T-helper 1 cell treated with Interleukin-12 subunit alpha and Interleukin-12 subunit beta and Interleukin-4 antibody, amounts not matched to agents 30 ng/mL and 1 ng/mL, for 36 hours (primary cell): ENCODE measurements at regions not wholly inside any gene's neighbourhood (a gene's known extent, or its start where the extent isn't known, plus 50 kb on each side); places are given as distances from the start of the nearest gene placed in this dataset.

Experiments
- intact Hi-C: fragments of 100-400 bp; cut with micrococcal nuclease; formaldehyde crosslinking; loops from one replicate; pipeline ENCODE4 v1.15.1; 2024

DNA sequence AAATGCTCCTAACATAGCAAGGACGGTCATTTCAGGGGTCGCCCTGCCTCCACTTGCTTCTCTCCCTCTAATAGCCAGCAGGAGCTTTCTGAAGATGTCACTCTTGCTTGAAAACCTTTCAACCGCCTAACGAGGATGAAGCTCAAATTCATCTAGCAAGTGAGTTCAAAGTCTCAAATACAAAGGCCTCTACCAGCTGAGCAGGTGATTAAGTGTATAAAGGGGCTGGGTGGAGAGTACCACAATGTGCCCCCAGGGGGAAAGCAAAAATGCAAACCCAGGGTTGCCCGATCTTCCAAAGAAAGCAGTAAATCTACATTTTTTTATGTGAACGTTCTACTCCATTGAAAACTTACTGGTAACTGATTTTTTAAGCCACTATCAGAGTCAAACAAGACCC, 50.4 kb upstream of the GRIP2 start:
- intact Hi-C loops = no loop called here

GRCh38 chr3:14592390-14592789, 52.2 kb upstream of the GRIP2 start:
- intact Hi-C loops = no loop called here

DNA sequence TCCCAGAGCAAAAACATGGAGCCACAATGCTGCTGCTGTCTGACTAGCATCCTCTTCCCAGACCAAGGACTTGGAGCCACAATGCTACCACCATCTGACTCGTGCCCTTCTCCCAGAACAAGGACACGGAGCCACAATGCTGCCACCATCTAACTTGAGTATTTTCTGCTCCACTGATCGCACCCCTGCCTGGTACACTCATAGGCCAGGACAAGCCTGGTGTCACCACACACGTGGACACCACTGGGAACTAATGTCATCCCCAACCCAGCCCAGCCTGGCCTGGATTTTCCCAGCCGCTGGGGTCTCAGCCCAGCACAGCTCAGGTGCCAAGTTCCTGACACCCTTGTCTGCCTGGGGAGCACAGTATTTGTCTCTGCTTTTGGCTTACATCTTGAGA, 52.7 kb upstream of the GRIP2 start:
- intact Hi-C loops = no loop called here

DNA sequence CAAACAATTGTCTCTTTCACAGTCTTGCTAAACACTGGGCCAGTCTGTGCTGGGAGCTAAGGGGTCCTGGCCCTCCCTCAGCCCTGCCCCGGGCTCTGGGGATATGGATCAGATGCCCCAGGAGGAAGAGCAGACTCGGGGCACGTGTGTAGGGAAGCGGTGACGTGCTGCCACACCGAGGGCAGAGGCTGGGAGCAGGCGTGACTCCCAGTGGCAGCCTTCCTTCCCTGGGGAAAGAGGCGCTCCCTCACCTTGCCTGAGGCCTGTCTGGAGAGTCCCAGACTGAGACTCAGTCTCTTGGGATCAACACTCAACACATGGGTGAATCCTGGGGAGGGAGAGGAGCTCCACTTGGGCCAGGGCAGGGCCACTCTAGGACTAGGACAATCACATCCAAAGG, 54.1 kb upstream of the GRIP2 start:
- intact Hi-C loops = no loop called here

GRCh38 chr3:14595561-14595960, 55.4 kb upstream of the GRIP2 start:
- intact Hi-C loops = no loop called here

DNA sequence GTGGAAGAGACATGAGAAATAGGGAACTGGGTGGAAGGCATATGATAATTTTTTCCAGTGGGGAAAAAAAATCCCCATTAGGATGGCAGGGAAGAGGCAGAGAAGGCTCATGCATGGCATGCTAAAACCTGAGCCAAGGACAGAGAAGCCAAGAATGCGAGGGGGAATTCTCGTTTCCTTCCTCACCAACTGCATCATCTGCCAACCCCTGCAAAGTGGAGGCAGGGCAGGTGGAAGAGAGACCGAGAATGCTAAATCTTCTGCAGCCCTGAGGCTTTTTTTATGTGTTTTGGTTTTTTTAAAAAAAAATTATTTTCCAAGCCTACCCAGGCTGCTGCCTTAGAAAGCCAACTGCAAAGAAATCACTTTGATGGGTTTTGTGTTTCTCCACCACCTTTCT, 54.3 kb upstream of the CCDC174 start:
- intact Hi-C loops = no loop called here

- intact Hi-C loops = loop anchor here (1.0 kb wide), 1 partner anchor 53 kb away; the partner anchor contains the start of gene CCDC174
Measured at GRCh38 chr3:14598143-14598569, 53.4 kb upstream of the CCDC174 start.

DNA sequence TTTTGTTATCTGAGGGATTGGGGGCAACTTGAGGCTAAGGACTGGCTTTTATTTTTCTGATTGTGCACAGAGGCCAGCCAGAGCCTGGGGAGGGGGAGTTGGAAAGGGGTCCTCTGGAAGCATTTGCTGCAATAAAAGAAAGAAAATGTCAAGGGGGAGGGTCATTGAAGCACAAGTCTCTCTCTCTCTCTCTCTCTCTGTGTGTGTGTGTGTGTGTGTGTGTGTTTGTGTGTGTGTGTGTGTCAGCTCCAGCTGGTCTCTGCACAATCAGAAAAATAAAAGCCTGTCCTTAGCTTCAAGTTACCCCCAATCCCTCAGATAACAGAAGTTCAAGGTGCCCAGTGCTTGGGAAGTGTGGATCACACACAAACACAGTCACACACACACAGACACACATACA, 52.1 kb upstream of the CCDC174 start:
- intact Hi-C loops = no loop called here

DNA sequence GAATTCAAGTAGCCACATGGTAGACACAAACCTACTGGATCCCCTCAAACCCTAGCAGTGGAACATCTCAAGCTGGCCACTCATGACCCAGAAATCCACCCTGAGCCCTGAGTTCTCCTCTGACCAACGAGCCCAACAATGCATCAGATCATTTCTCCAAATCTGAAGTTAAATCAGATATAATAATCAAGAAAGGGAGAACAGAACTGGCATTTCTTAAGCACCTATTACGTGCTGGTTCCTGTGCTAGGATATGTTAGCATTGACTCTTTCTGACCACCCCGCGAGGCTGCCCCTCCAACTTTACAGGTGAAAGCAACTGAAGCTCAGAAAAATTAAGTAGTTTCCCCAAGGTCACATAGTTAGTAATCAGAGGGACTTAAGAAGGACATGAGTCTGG, 51.5 kb upstream of the CCDC174 start:
- intact Hi-C loops = no loop called here

DNA sequence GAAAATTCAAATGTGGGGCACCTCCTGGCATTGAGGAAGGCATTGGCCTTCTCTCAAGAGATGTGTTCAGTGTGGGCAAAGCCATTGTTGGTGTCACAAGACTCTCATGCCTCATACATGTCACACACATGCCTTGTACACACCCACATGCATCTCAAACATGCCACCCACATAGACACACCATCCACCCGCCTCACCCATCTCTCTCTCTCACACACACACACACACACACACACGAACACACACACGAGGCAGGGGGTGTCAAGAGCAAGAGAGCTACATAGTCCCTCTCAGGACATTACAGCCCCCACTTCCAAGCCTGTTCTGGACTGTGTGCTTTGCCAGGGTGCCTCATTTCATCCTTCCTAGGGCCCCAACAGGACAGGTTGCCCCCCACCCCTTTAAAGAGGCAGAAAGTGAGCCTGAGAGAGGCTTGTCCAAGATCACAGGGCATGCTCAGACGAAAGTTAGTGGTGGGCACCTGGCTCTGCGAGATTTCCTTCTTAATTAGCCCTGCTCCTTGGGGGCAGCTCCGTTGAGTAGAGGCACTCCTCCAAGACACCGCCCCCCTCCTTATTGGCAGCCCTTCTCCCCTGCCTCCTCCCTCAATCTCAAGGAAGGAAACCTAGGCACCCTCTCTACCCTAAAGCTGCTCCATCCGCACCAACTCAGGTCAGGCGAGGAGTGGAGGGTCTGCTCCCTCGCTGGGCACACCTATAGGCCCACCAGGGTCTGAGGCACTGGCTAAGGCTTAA, 50.5 kb upstream of the CCDC174 start:
- intact Hi-C loops = no loop called here

DNA sequence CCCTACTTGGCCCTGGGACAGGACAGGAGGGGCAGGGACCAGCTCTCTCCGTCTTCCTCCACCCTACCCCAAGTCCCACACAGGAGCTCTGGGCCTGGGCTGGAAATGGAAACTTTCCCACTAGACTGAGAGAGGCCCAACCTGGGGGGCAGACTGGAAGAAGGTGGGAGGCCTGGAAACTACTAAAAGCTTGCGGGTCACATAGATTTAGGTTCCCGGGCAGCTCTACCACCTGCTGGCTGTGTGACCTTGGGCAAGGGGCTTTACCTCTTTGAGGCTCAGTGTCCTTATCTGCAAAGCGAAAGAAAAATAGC, 49.9 kb upstream of the CCDC174 start:
- intact Hi-C loops = no loop called here
